Fibroblast of peridontal ligament (primary cell): ENCODE measurements at regions not wholly inside any gene's neighbourhood (a gene's known extent, or its start where the extent isn't known, plus 50 kb on each side); places are given as distances from the start of the nearest gene placed in this dataset.
A peak's percentile ranks its signal among the peaks of the same experiment; 100 is the strongest.
"Not testable (repeated sequence)": the region's sequence is repeated elsewhere in the genome, so short reads cannot be mapped to it uniquely, and the experiment has no call there.

ENCODE experiments used
- DNase-seq: peaks from one replicate; pipeline ENCODE4 v3.0.0-alpha.2; 2010; ENCODE audit errors: extremely low read depth

- no peak for DNase-seq
Observed at GRCh38 chr9:714675-715074, 126.8 kb upstream of the DMRT1 start.

GRCh38 chr9:715300-715699, 126.2 kb upstream of the DMRT1 start:
- DNase-seq, result peak; percentile 38

- DNase-seq, result peak; percentile 27
Observed at GRCh38 chr9:715743-716400, 125.6 kb upstream of the DMRT1 start.

- DNase-seq, result no peak
Observed at GRCh38 chr9:717722-718121, 123.8 kb upstream of the DMRT1 start.

- no peak for DNase-seq
Observed at GRCh38 chr9:720239-720881, 121.1 kb upstream of the DMRT1 start.

- DNase-seq, result no peak
Observed at GRCh38 chr9:722388-722980, 119.0 kb upstream of the DMRT1 start.

GRCh38 chr9:724461-724860, 117.0 kb upstream of the DMRT1 start:
- not testable (repeated sequence) for DNase-seq

GRCh38 chr9:726005-726404, 115.5 kb upstream of the DMRT1 start:
- no peak for DNase-seq

GRCh38 chr9:727767-728166, 113.7 kb upstream of the DMRT1 start:
- DNase-seq, result no peak

GRCh38 chr9:728535-728934, 113.0 kb upstream of the DMRT1 start:
- DNase-seq, result no peak

GRCh38 chr9:731474-731873, 110.0 kb upstream of the DMRT1 start:
- DNase-seq, result no peak

GRCh38 chr9:734831-735511, 106.5 kb upstream of the DMRT1 start:
- peak; percentile 99 for DNase-seq

GRCh38 chr9:737400-738120, 103.9 kb upstream of the DMRT1 start:
- peak; percentile 45 for DNase-seq

- DNase-seq, result peak; percentile 92
Observed at GRCh38 chr9:738209-738915, 103.1 kb upstream of the DMRT1 start.

- no peak for DNase-seq
Observed at GRCh38 chr9:739362-739761, 102.1 kb upstream of the DMRT1 start.

GRCh38 chr9:740221-740620, 101.3 kb upstream of the DMRT1 start:
- DNase-seq, result no peak

GRCh38 chr9:742104-742503, 99.4 kb upstream of the DMRT1 start:
- DNase-seq, result no peak

GRCh38 chr9:742914-743589, 98.4 kb upstream of the DMRT1 start:
- no peak for DNase-seq

GRCh38 chr9:744046-744712, 97.3 kb upstream of the DMRT1 start:
- no peak for DNase-seq

- DNase-seq, result no peak
Observed at GRCh38 chr9:744790-745484, 96.6 kb upstream of the DMRT1 start.
